ENCODE measurements at regions not wholly inside any gene's neighbourhood (a gene's known extent, or its start where the extent isn't known, plus 50 kb on each side); places are given as distances from the start of the nearest gene placed in this dataset.

- no peak for DNase-seq
Measured at GRCh38 chr15:35596285-35596684, 50.3 kb upstream of the DPH6 start.

GRCh38 chr15:35602836-35603235 is 56.9 kb upstream of the DPH6 start:
- no peak for DNase-seq

- no peak for DNase-seq
Measured at GRCh38 chr15:35603301-35603700, 57.3 kb upstream of the DPH6 start.

GRCh38 chr15:35603856-35604255 is 57.9 kb upstream of the DPH6 start:
- no peak for DNase-seq

GRCh38 chr15:35605764-35606449 is 59.9 kb upstream of the DPH6 start:
- DNase-seq: no peak

- DNase-seq: no peak
Measured at GRCh38 chr15:35606450-35606779, 60.5 kb upstream of the DPH6 start.

- DNase-seq: no peak
Measured at GRCh38 chr15:35616498-35617271, 70.7 kb upstream of the DPH6 start.

- no peak for DNase-seq
Measured at GRCh38 chr15:35618260-35619188, 72.6 kb upstream of the DPH6 start.

- no peak for DNase-seq
Measured at GRCh38 chr15:35622641-35623340, 76.8 kb upstream of the DPH6 start.

GRCh38 chr15:35624881-35625280 is 78.9 kb upstream of the DPH6 start:
- no peak for DNase-seq

GRCh38 chr15:35626571-35627318 is 80.8 kb upstream of the DPH6 start:
- DNase-seq: no peak

- no peak for DNase-seq
Measured at GRCh38 chr15:35627696-35628095, 81.7 kb upstream of the DPH6 start.

- DNase-seq: no peak
Measured at GRCh38 chr15:35629766-35630165, 83.8 kb upstream of the DPH6 start.

GRCh38 chr15:35630532-35630931 is 84.6 kb upstream of the DPH6 start:
- no peak for DNase-seq

- peak; percentile 81 for DNase-seq
Measured at GRCh38 chr15:35630985-35631384, 85.0 kb upstream of the DPH6 start.

GRCh38 chr15:35633677-35634076 is 87.7 kb upstream of the DPH6 start:
- no peak for DNase-seq

GRCh38 chr15:35646790-35647189 is 100.8 kb upstream of the DPH6 start:
- DNase-seq: no peak

GRCh38 chr15:35647303-35647702 is 101.3 kb upstream of the DPH6 start:
- DNase-seq: no peak

GRCh38 chr15:35648941-35649340 is 103.0 kb upstream of the DPH6 start:
- DNase-seq: no peak

- DNase-seq: no peak
Measured at GRCh38 chr15:35649575-35649974, 103.6 kb upstream of the DPH6 start.

GRCh38 chr15:35654332-35654731 is 108.4 kb upstream of the DPH6 start:
- DNase-seq: no peak

GRCh38 chr15:35657679-35658311 is 111.8 kb upstream of the DPH6 start:
- no peak for DNase-seq
